ENCODE measurements at regions not wholly inside any gene's neighbourhood (a gene's known extent, or its start where the extent isn't known, plus 50 kb on each side); places are given as distances from the start of the nearest gene placed in this dataset.

DNA sequence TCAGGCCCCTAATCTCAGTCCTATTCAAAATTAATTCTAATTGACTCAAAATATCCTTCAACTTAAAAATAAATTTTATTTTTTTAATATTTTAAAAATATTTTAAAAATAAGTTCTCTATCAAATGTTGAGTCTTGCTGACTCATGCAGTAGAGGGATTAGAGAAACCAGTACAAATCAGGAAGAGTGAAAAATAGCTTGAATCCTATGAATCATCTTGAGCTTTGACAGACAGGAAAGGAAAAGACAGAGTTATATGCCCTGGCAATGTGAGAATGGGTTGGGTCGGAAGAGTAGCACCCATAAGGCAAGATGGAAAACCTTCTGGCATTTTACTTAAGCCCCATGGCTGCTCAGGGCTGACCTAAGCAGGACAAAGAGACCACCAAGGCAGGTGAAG is 346.6 kb upstream of the RUNX1 start:
- no peak for TF ChIP-seq EP300 (IDR thresholded peaks at IDR 0.05)
- TF ChIP-seq, protein P1, sequence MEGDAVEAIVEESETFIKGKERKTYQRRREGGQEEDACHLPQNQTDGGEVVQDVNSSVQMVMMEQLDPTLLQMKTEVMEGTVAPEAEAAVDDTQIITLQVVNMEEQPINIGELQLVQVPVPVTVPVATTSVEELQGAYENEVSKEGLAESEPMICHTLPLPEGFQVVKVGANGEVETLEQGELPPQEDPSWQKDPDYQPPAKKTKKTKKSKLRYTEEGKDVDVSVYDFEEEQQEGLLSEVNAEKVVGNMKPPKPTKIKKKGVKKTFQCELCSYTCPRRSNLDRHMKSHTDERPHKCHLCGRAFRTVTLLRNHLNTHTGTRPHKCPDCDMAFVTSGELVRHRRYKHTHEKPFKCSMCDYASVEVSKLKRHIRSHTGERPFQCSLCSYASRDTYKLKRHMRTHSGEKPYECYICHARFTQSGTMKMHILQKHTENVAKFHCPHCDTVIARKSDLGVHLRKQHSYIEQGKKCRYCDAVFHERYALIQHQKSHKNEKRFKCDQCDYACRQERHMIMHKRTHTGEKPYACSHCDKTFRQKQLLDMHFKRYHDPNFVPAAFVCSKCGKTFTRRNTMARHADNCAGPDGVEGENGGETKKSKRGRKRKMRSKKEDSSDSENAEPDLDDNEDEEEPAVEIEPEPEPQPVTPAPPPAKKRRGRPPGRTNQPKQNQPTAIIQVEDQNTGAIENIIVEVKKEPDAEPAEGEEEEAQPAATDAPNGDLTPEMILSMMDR (IDR thresholded peaks at IDR 0.05), result no peak

All from suprapubic skin (tissue), 3 donors.